ENCODE measurements at regions not wholly inside any gene's neighbourhood (a gene's known extent, or its start where the extent isn't known, plus 50 kb on each side); places are given as distances from the start of the nearest gene placed in this dataset.

GRCh38 chr3:72618739-72619138 is 229.5 kb downstream of the SHQ1 start:
- ChIA-PET CTCF (no interaction called here), POLR2A (no interaction called here)
- FAIRE-seq: no peak

More at GRCh38 chr3:72618739-72619138, 229.5 kb downstream of the SHQ1 start:
- H2AFZ ChIP-seq (ENCODE audit: low read depth, low read length): no peak overlapping the region
- H3K79me2 ChIP-seq (ENCODE audit: control insufficient read depth, insufficient read depth, low read length): no peaks in the 10 kb centered on the region
- no TSS peak for BruUV-seq (replicated peaks)
- H3K9me3 ChIP-seq (replicated peaks; ENCODE audit: control insufficient read depth, insufficient read depth, low read length): no peaks in the 10 kb centered on the region
- peaks cover 0 to 2% of the 10 kb centered on the region in 2 experiments for H3K27me3 ChIP-seq (ENCODE audit: control insufficient read depth in 2 of 2, insufficient read depth in 2 of 2, low read length in 2 of 2)
- no peaks in the 10 kb centered on the region for H4K20me1 ChIP-seq (replicated peaks; ENCODE audit: control insufficient read depth, extremely low read depth, insufficient read depth, low read length)
- dilution Hi-C loops (cut with MboI; ENCODE audit: extremely low pct_ligation_motif_present, low sequenced_read_pairs) (no loop called here), intact Hi-C loops (cut with micrococcal nuclease) (no loop called here)
- H3K36me3 ChIP-seq (ENCODE audit: control insufficient read depth in 2 of 2, extremely low read depth in 1 of 2, insufficient read depth in 2 of 2, low read length in 2 of 2): no peaks in the 10 kb centered on the region
- no peak for DNase-seq (ENCODE audit: low read depth, low spot score)
- TF ChIP-seq CTCF (IDR thresholded peaks at IDR 0.05; ENCODE audit: extremely low read depth in 1 of 2, insufficient read depth in 1 of 2, low read depth in 1 of 2, low read length in 2 of 2) (no peak), POLR2A (IDR thresholded peaks at IDR 0.05; ENCODE audit: low read depth, low read length) (no peak), POLR2AphosphoS5 (IDR thresholded peaks at IDR 0.05; ENCODE audit: insufficient read depth, low read depth, low read length) (no peak), JUN (IDR thresholded peaks at IDR 0.05; ENCODE audit: borderline replicate concordance, insufficient read depth, insufficient read length, low read depth) (no peak), FOS (IDR thresholded peaks at IDR 0.05; ENCODE audit: borderline replicate concordance, insufficient read depth, low read length) (no peak), EZH2 (IDR thresholded peaks at IDR 0.05; ENCODE audit: borderline replicate concordance, low read depth, low read length, severe bottlenecking) (no peak)
- H3K4me3 ChIP-seq (replicated peaks in 1 of 3; ENCODE audit: insufficient read depth in 1 of 3, low read depth in 1 of 3, low read length in 3 of 3): no peak overlapping the region
- no peak overlapping the region for H3K4me2 ChIP-seq (ENCODE audit: insufficient read depth, low read length)
- no peak overlapping the region for H3K9ac ChIP-seq (replicated peaks; ENCODE audit: extremely low read depth, insufficient read depth, low read length)
- no peaks in the 10 kb centered on the region for H3K9me1 ChIP-seq (replicated peaks; ENCODE audit: control insufficient read depth, extremely low read depth, insufficient read depth, low read length)
- H3K4me1 ChIP-seq (ENCODE audit: control insufficient read depth, extremely low read depth, insufficient read depth, low read length): no peaks in the 10 kb centered on the region
- no peak overlapping the region for H3K27ac ChIP-seq (ENCODE audit: insufficient read depth, low read depth, low read length)

Data from endothelial cell of umbilical vein (primary cell).